BLaER1 treated with 17β-estradiol and CSF1 and Interleukin-3, amounts not matched to agents 10 nM and 100 nM (cell line): ENCODE measurements at regions not wholly inside any gene's neighbourhood (a gene's known extent, or its start where the extent isn't known, plus 50 kb on each side); places are given as distances from the start of the nearest gene placed in this dataset.
"Not testable (repeated sequence)": the region's sequence is repeated elsewhere in the genome, so short reads cannot be mapped to it uniquely, and the experiment has no call there.

Experiments
- H3K27ac ChIP-seq, 11 experiments: shearing (Covaris generic); formaldehyde crosslinking; 2 replicates each; pipeline ENCODE4 v1.8.1; 2022
- H3K27me3 ChIP-seq, 11 experiments: shearing (Covaris generic); formaldehyde crosslinking; 2 replicates each; pipeline ENCODE4 v1.8.1; 2022
- H3K36me3 ChIP-seq, 11 experiments: shearing (Covaris generic); formaldehyde crosslinking; 2 replicates each; pipeline ENCODE4 v1.8.1; 2022
- H3K4me1 ChIP-seq, 10 experiments: shearing (Covaris generic); formaldehyde crosslinking; 2 replicates each; pipeline ENCODE4 v1.8.1; 2022
- H3K4me2 ChIP-seq, 11 experiments: shearing (Covaris generic); formaldehyde crosslinking; 2 replicates each; pipeline ENCODE4 v1.8.1; 2022
- H3K4me3 ChIP-seq, 10 experiments: shearing (Covaris generic); formaldehyde crosslinking; 2 replicates each; pipeline ENCODE4 v1.8.1; 2022
- H3K9ac ChIP-seq, 11 experiments: shearing (Covaris generic); formaldehyde crosslinking; 2 replicates each; pipeline ENCODE4 v1.8.1; 2022
- H3K9me3 ChIP-seq, 11 experiments: shearing (Covaris generic); formaldehyde crosslinking; replicated peaks in 1 of 11; 2 replicates each; pipeline ENCODE4 v1.8.1; 2022
- H4K20me1 ChIP-seq, 11 experiments: shearing (Covaris generic); formaldehyde crosslinking; 2 replicates each; pipeline ENCODE4 v1.8.1; 2022
- Cebpa-rat ChIP-seq, 11 experiments: shearing (Covaris generic); IDR thresholded peaks; 2 replicates each; pipeline ENCODE4 v1.8.1; 2022

DNA sequence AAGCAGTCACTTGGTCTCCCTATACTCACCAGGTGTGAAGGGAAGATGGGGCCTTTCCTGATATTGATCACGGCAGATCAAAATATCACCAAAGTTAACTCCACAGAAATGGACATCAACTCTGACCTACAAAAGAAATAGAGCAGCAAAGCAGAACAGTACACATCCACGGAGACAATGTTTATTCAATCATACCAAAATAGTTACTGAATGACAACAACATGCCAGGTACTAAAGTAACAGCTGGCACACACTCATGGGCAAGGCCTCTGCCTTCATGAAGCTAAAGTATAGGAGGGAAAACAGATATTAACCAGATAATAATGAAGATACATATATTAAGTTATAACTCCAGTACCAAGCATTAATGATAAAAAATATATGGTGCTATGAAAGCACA is 59.2 kb upstream of the RASAL2 start:
- no peak overlapping the region for H3K27ac ChIP-seq
- H3K27me3 ChIP-seq: no peaks in the 10 kb centered on the region
- H3K4me2 ChIP-seq: no peak overlapping the region
- H3K9ac ChIP-seq: no peak overlapping the region
- no peaks in the 10 kb centered on the region for H3K4me1 ChIP-seq
- peaks cover 6 to 24% (median 18%) of the 10 kb centered on the region in 11 experiments; a peak in 21 of 22 replicates for H3K9me3 ChIP-seq
- no peak for TF ChIP-seq Cebpa-rat (IDR thresholded peaks at IDR 0.05)
- no peaks in the 10 kb centered on the region for H4K20me1 ChIP-seq
- H3K4me3 ChIP-seq: no peak overlapping the region
- no peaks in the 10 kb centered on the region for H3K36me3 ChIP-seq

DNA sequence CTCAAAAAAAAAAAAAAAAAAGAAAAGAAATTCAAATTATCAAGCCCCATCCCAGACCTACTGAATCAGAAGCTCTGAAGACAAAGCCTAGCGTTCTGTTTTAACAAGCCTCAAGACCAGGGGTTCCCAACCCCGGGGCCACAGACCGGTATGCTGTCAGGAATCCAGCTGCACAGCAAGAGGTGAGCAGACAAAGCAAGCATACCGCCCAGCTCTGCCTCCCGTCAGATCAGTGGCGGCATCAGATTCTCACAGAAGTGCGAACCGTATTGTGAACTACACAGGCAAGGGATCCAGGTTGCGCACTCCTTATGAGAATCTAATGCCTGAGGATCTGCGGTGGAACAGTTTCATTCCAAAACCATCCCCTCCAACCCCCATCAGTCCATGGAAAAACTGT is 57.8 kb upstream of the RASAL2 start:
- no peak overlapping the region for H3K4me3 ChIP-seq
- no peaks in the 10 kb centered on the region for H3K4me1 ChIP-seq
- no peaks in the 10 kb centered on the region for H3K27me3 ChIP-seq
- no peak overlapping the region for H3K9ac ChIP-seq
- no peaks in the 10 kb centered on the region for H3K36me3 ChIP-seq
- H3K27ac ChIP-seq: no peak overlapping the region
- no peak for TF ChIP-seq Cebpa-rat (IDR thresholded peaks at IDR 0.05)
- peaks cover 6 to 24% (median 18%) of the 10 kb centered on the region in 11 experiments; a peak in 21 of 22 replicates for H3K9me3 ChIP-seq
- no peak overlapping the region for H3K4me2 ChIP-seq
- H4K20me1 ChIP-seq: no peaks in the 10 kb centered on the region

DNA sequence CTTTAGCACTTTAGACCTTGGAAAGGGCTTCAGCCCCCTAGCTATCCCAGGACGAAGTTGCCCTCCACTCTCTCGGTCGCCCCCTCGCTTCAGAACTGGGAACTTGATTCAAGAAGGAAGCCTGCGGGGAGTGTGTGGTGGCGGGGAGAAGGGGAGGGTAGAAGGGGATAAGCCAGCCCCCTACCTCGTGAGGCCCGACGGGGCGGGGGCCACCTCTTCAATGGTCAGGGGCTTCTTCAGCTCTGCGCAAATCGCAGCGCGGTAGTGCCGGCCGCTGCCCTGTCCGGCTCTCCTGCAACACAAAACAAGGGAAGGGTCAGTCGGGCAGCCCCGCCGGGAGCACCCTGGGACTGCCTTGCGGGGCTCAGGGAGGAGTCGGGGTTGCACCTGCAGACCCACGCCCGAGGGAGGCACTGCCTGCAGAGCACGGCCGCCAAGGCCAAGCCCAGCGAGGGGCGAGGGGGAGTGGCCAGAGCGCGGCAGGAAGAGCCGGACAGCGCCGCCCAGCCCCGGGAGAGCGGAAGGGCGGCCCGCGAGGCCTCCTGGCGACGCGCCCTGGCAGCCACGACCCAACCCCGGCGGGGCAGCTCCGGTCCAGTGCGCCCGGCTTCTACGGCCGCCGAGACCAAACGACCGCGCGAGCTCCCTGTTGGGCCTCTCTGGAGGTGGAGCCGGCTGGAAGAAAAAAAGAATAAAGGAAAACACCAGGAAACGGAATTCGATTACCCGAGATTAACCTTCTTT is 56.2 kb upstream of the RASAL2 start:
- no peak overlapping the region for H3K9ac ChIP-seq
- no peak overlapping the region for H3K4me3 ChIP-seq
- no peak overlapping the region for H3K4me2 ChIP-seq
- no peaks in the 10 kb centered on the region for H3K4me1 ChIP-seq
- no peaks in the 10 kb centered on the region for H4K20me1 ChIP-seq
- H3K27me3 ChIP-seq: no peaks in the 10 kb centered on the region
- TF ChIP-seq Cebpa-rat (IDR thresholded peaks at IDR 0.05): no peak
- peaks cover 6 to 31% (median 24%) of the 10 kb centered on the region in 11 experiments; a peak in 21 of 22 replicates for H3K9me3 ChIP-seq
- no peaks in the 10 kb centered on the region for H3K36me3 ChIP-seq
- no peak overlapping the region for H3K27ac ChIP-seq

DNA sequence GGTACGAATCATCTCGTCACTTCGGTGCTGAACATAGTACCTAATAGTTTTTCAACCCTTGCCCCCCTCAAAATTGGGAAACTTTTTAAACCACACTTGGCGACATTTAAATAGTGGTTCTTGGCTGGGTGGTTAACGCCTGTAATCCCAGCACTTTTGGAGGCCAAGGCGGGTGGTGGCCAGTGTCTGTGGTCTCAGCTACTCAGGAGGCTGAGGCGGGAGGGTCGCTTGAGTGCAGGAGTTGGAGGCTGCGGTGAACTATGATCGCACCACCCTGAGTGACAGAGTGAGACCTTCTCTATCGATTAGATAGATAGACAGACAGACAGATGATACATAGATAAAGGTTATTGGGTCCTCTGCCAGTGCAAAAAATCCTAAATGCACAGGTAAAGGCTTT is 55.5 kb upstream of the RASAL2 start:
- Histone ChIP-seq H3K9me3 (peaks cover 13 to 38% (median 29%) of the 10 kb centered on the region in 11 experiments; a peak in 21 of 22 replicates), H3K9ac (no peak overlapping the region)

DNA sequence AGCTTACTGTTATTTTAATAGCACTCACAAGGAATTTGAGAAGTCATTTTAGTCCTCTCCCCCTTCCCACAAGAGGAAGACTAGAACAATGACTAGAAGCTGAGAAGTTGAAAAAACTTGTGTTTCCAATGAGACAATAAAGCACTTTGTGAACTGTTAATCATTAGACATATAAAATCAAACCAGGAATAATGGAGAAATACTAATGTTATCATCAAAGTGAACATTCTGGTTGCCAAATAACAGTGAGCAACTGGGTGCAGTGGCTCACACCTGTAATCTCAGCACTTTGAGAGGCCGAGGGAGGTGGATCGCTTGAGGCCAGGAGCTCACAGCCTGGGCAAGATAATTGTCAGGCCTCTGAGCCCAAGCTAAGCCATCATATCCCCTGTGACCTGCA is 54.0 kb upstream of the RASAL2 start:
- Histone ChIP-seq H3K9ac (no peak overlapping the region), H4K20me1 (no peaks in the 10 kb centered on the region), H3K9me3 (peaks cover 28 to 53% (median 44%) of the 10 kb centered on the region in 11 experiments), H3K36me3 (no peaks in the 10 kb centered on the region), H3K27ac (no peak overlapping the region), H3K4me3 (no peak overlapping the region), H3K4me1 (no peaks in the 10 kb centered on the region), H3K27me3 (no peaks in the 10 kb centered on the region), H3K4me2 (no peak overlapping the region)
- no peak for TF ChIP-seq Cebpa-rat (IDR thresholded peaks at IDR 0.05)

More for the DNA sequence above, 55.5 kb upstream of the RASAL2 start:
- TF ChIP-seq Cebpa-rat (IDR thresholded peaks at IDR 0.05): no peak
- H3K4me3 ChIP-seq: no peak overlapping the region
- H3K27me3 ChIP-seq: no peaks in the 10 kb centered on the region
- no peaks in the 10 kb centered on the region for H3K36me3 ChIP-seq
- H3K4me2 ChIP-seq: no peak overlapping the region
- no peak overlapping the region for H3K27ac ChIP-seq
- H4K20me1 ChIP-seq: no peaks in the 10 kb centered on the region
- H3K4me1 ChIP-seq: no peaks in the 10 kb centered on the region

DNA sequence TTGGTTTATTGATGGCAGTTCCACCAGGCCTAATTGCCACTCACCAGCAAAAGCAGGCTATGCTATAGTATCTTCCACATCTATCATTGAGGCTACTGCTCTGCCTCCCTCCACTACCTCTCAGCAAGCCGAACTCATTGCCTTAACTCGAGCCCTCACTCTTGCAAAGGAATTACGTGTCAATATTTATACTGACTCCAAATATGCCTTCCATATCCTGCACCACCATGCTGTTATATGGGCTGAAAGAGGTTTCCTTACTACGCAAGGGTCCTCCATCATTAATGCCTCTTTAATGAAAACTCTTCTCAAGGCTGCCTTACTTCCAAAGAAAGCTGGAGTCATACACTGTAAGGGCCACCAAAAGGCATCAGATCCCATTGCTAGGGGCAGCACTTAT is 50.0 kb upstream of the RASAL2 start:
- H3K9me3 ChIP-seq: peaks cover 22 to 31% (median 27%) of the 10 kb centered on the region in 11 experiments
- H3K9ac ChIP-seq, H3K4me1 ChIP-seq, H3K4me2 ChIP-seq, H4K20me1 ChIP-seq, H3K4me3 ChIP-seq, H3K27me3 ChIP-seq, H3K36me3 ChIP-seq, H3K27ac ChIP-seq: not testable (repeated sequence)
